ENCODE measurements at regions not wholly inside any gene's neighbourhood (a gene's known extent, or its start where the extent isn't known, plus 50 kb on each side); places are given as distances from the start of the nearest gene placed in this dataset.

- TF ChIP-seq POLR2A (IDR thresholded peaks at IDR 0.05; ENCODE audit: low read depth, low read length) (no peak), CTCF (IDR thresholded peaks at IDR 0.05; ENCODE audit: extremely low read depth in 1 of 2, insufficient read depth in 1 of 2, low read depth in 1 of 2, low read length in 2 of 2) (no peak), JUN (IDR thresholded peaks at IDR 0.05; ENCODE audit: borderline replicate concordance, insufficient read depth, insufficient read length, low read depth) (no peak), EZH2 (IDR thresholded peaks at IDR 0.05; ENCODE audit: borderline replicate concordance, low read depth, low read length, severe bottlenecking) (no peak), POLR2AphosphoS5 (IDR thresholded peaks at IDR 0.05; ENCODE audit: insufficient read depth, low read depth, low read length) (no peak), MAX (IDR thresholded peaks at IDR 0.05; ENCODE audit: insufficient read depth, insufficient read length) (no peak)
Observed at GRCh38 chr10:6657669-6658068, 77.6 kb upstream of the PRKCQ start.
